OCI-LY1 (cell line): ENCODE measurements at regions not wholly inside any gene's neighbourhood (a gene's known extent, or its start where the extent isn't known, plus 50 kb on each side); places are given as distances from the start of the nearest gene placed in this dataset.

Source experiments
- CTCF ChIP-seq: fragments of 200-600 bp; sonication (generic), shearing (Covaris generic); IDR thresholded peaks from 2 replicates; pipeline ENCODE4 v1.5.1; 2017; ENCODE audit warnings: mild to moderate bottlenecking, antibody characterized with exemption, low read length, moderate library complexity, mixed read lengths
- EZH2 ChIP-seq: fragments of 200-600 bp; sonication (generic), shearing (Covaris generic); IDR thresholded peaks from 2 replicates; pipeline ENCODE4 v1.8.0; 2017; ENCODE audit warnings: borderline replicate concordance, mixed run types, mild to moderate bottlenecking, antibody characterized with exemption, low read length, moderate library complexity, mixed read lengths

DNA sequence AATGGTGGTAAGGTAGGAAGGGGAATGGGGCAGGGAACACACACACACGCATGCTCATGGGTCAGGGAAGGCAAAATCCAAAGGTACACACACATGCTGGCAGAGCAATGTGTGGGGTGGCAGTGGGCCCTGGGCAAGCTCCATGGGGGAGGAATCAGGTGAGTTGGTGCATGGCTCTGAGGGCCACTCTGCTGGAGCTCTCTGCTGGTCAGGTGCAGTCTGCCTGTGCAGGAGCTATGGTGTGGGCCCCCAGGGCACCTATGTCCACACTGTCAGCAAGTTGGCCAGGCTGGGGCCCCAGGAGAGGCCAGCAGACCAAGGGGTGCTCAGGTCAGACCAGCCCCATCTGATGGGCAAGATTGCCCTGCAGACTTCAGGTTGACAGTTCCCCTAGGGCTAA, 90.1 kb upstream of the GAP43 start:
- TF ChIP-seq CTCF: no peak
- no peak for TF ChIP-seq EZH2
